Stimulated activated CD4-positive, alpha-beta T cell treated with anti-CD3 and anti-CD28 coated beads, Interleukin-4, amount 100 ng/mL, for 48 hours (primary cell): ENCODE measurements at regions not wholly inside any gene's neighbourhood (a gene's known extent, or its start where the extent isn't known, plus 50 kb on each side); places are given as distances from the start of the nearest gene placed in this dataset.
"Not testable (repeated sequence)": the region's sequence is repeated elsewhere in the genome, so short reads cannot be mapped to it uniquely, and the experiment has no call there.

ENCODE experiments used
- DNase-seq, 2 donors: peaks; one replicate each; pipeline ENCODE4 v3.0.0-alpha.2; 2020; ENCODE audit warnings: low read depth in 2 of 2

DNA sequence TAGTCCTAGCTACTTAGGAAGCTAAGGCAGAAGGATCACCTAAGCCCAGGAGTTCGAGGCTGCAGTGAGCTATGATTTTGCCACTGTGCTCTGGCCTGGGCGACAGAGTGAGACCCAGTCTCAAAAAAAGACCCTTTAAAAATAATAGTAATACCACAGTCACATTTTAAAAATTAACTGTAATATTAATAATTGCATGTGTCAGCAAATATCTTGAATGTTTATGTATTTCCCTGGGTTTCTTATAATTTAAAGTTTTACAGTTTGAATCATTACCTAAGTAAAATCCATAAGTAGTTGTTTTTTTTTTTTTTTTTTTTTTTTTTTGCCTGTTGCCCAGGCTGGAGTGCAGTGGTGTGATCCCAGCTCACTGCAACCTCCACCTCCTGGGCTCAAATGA is 69.2 kb downstream of the LYZL2 start:
- DNase-seq, result no peak

DNA sequence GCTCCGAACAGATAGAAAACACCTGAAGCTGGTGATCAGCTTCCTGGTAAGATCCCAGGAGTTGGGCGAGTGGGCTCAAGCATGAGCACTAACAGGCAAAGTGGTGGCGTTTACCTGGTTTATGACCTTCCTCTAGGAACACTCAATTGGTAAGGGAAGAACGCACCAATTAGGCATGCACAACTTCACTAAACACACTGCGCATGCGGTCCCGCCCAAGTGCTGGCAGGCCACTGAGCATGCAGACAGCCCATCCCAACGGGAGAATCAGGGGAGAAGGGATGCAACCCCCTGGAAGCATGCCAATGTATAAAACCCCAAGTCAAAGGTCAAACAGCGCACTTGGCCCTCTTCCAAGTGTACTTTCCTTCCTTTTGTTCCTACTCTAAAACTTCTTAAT is 70.4 kb downstream of the LYZL2 start:
- no peak for DNase-seq

DNA sequence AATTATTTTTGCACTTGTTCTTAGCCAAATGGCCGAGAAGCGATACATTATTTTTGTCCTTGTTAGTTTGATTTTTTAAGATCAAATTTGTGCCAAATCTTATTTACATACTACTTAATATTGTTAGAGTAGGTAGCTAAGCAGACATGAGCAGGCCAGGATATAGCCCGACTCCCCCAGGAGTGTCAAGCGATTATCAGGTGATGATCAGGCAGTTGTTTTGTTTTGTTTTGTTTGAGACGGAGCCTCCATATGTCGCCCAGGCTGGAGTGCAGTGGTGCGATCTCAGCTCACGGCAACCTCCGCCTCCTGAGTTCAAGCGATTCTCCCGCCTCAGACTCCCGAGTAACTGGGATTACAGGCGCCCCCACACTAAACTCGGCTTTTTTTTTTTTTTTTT is 71.1 kb downstream of the LYZL2 start:
- DNase-seq, result no peak

GRCh38 chr10:30557884-30558283 is 71.7 kb downstream of the LYZL2 start:
- DNase-seq, result no peak

DNA sequence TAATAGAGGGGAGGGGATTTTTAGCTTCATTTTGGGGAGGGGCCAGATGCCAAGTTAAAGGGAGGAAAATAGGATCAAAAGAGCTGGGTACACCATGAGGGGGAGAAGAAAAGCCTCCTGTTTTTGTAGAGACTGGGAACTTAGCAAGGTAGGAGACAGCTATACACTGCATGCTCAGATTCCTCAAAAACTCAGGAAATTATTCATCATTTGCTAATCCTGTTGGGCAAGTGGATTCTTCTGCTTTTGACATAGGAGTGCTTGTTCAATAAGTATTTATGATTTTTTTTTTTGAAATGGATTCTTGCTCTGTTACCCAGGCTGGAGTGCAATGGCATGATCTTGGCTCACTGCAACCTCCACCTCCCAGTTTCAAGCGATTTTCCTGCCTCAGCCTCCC is 73.4 kb downstream of the LYZL2 start:
- DNase-seq, result no peak

DNA sequence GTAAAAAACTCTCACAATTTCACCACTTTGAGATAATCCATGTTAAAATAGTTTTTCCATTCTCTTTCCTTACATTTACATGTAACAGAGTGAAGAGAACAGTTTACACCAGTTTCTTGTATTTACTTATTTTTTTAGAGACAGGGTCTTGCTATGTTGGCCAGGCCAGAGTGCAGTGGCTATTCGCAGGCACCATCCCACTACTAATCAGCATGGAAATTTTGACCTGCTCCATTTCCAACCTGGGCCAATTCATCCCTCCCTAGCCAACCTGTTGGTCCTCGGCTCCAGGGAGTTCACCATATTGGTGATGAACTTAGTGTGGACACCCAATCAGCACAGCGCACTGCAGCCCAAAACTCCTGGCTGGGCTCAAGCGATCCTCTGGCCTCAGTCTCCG is 74.1 kb downstream of the LYZL2 start:
- no peak for DNase-seq

DNA sequence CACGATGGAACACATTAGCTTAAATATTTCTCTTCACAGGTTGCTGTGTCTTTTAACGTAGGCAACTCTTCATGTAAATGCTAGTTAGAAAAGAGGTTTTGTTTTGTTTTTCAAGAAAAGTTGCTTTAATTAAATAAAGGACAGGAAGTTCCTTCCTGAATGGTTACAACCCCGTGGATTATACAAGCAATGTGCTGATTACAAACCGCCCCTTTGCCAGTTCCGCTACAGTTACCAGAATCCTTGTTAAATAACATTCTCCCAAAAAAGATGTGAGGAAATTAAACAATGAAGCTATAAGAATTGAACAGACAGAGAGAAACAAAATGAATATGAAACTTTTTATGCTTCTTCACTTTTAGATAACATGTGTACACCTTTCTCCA is 75.1 kb downstream of the LYZL2 start:
- no peak for DNase-seq

- no peak for DNase-seq
These were observed 75.7 kb downstream of the LYZL2 start for GRCh38 chr10:30553626-30554439.

DNA sequence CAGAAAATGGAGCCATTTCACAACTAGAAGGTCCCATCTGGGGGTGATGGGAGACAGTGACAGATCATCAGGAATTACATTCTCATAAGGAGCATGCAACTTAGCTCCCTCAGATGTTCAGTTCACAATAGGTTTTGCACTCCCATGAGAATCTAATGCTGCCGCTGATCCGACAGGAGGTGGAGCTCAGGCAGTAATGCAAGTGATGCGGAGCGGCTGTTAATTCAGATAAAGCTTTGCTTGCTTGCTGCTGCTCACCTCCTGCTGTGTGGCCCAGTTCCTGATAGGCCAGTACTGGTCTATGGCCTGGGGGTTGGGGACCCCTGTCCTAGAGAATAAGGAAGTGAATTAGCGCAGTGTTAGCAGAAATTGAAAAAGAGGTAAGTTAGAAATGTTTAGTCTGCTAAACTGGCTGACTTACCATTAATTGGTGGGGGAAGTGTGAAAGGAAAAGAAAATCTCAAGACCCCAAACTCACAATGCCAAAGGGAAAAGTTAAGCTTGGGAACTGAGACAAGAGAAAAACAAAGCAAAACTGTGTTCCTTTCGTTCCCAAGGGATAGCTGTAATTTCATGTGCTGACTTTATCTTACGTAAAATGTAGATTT is 76.4 kb downstream of the LYZL2 start:
- DNase-seq, result no peak

- no peak for DNase-seq
These were observed 78.4 kb downstream of the LYZL2 start for GRCh38 chr10:30550967-30551815.

- not testable (repeated sequence) for DNase-seq
These were observed 80.3 kb downstream of the LYZL2 start for GRCh38 chr10:30549134-30549687.

- no peak for DNase-seq
These were observed 83.0 kb downstream of the LYZL2 start for GRCh38 chr10:30546511-30546910.

DNA sequence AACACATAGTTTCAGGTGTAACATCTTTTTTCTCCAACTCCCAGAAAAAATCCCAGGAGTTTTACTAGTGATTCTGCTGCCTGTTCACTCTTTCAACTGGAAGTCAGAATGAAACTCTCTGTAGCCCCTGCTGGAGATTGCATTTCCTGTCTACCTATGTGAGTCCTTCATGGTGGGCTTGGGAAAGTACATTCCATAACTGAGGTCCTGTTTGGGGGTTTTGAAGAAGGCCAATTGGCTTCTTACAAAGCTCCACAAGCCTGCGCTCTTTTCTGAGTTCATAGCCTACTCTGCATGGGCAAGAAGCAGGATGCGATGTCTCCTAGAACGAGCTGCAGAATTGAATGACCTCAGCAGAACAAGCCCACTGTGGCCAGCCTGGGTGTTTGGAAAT is 86.7 kb downstream of the LYZL2 start:
- no peak for DNase-seq

DNA sequence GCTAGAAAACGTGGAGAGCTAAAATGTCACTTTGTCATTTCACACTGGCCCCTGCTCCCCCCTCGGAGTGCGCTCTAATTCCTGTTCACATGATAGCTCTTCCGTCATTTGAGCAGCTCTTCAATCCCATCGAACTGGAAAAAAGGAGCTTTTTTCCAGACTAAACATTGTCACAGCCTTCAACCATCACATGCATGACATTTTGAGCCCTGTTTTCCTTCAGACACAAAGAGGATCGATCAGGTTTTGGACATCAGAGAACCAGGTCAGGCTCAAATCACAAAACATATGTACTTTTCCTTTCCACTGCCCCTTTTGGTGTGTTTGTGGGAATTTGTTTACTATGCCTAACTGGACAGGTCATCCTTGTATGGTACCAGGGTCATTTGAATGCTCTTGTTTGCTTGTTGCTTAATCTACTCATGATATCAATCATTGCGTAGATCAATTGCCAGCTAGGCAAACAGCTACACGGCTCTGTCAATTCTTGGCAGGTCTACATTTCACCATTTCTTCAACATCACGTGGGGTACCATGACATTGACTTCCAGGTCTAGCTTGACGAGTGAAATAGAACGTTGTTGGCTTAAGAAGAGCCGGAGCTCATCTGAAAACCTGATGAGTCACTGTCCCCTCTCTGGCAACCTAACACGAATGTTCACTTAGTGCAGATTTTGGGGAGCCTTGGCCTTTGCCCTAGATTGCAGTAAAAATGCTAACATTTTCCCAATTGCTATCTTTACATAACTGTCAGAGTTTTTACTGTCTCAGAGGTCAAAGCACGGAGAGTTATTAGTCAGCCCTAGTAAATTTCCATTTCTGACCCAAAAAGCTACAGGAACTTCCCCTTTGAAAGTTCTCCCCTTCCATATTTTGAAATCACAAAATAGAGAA is 87.3 kb downstream of the LYZL2 start:
- no peak for DNase-seq

- DNase-seq, result no peak
These were observed 89.3 kb downstream of the LYZL2 start for GRCh38 chr10:30540276-30540675.

- DNase-seq, result no peak
These were observed 91.5 kb downstream of the LYZL2 start for GRCh38 chr10:30538086-30538485.

DNA sequence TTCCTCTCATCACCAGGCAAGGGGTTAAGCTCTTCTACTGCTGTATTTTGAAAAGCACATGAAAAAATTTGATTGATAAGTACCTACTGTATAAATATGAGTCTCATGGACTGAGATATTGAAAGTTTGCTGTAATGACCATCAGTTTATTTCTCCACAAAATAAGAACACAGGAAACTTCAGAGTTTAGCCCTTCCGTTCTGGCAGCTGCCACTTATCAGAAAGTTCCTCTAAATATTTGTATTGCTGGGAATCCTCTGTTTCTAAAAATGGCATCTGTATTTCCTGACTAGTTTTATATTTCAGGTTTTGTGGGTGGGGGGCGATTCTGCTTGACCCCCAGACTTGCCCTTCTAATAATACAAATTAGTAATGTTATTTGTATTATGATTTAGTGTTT is 92.0 kb downstream of the LYZL2 start:
- DNase-seq, result no peak

GRCh38 chr10:30537158-30537557 is 92.4 kb downstream of the LYZL2 start:
- DNase-seq, result not testable (repeated sequence)

DNA sequence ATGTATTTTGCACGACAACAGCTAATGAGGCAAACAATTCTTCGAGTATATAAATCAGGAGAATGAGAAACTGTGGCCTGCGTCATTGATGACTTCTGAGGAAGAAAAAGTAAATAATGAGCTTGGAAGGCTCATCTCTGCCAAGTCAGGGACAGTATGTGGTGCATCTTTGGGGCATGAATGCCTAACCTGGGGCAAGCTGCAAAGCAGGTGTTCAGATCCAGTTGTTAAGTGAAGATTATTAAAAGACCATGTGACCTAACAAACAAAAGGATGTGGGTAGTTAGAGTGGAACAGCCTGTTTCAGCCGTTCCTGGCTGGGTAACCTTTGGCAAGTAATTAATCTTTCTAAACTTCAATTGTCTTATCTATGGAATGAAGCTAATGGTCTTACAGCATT is 93.0 kb downstream of the LYZL2 start:
- no peak for DNase-seq

- no peak for DNase-seq
These were observed 93.9 kb downstream of the LYZL2 start for GRCh38 chr10:30535677-30536076.

DNA sequence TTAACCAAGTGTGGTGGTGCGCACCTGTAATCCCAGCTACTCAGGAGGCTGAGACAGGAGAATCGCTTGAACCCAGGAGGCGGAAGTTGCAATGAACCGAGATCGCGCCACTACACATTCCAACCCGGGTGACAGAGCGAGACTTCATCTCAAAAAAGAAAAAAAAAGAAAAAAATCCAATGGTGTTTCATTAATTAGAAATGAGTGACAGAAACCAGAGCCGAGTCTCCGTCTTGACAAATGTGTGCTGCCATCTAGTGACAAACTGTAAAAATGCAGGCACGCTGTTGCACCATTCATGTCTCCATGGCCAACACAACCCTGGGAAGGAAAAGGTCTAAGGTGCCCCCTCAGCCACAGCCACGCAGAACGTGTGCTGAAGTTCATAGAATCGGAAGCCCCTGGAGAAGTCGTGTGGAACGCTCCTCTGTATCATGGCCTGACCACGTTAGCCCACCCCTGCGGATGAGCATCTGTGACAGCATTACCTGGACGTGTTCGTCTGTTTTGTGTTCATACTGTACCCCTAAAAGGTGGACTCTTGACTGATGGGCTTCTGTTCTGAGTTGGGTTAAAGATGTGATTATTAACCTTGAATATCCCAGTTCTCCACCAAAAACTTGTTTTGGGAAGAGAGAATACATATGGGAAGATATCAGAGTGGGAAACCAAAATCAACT is 94.9 kb downstream of the LYZL2 start:
- DNase-seq, result peak; percentile 44 to 49
